Fibroblast of lung (primary cell): ENCODE measurements at regions not wholly inside any gene's neighbourhood (a gene's known extent, or its start where the extent isn't known, plus 50 kb on each side); places are given as distances from the start of the nearest gene placed in this dataset.

ENCODE experiments used
- CTCF ChIP-seq, 2 donors: IDR thresholded peaks in 1 of 2; conservative IDR thresholded peaks in 1 of 2; 1 replicate in 1 of 2; 2 replicates in 1 of 2; pipeline ENCODE4 v1.5.1; 2011 to 2012; ENCODE audit warnings: low read length in 2 of 2, control low read depth in 1 of 2, inconsistent platforms in 1 of 2, low read depth in 1 of 2, mild to moderate bottlenecking in 1 of 2
- EZH2 ChIP-seq: IDR thresholded peaks from 2 replicates; pipeline ENCODE4 v1.5.1; 2012; ENCODE audit warnings: low read length, control low read depth, mild to moderate bottlenecking; ENCODE audit errors: missing control alignments

- no peak for TF ChIP-seq CTCF (conservative IDR thresholded peaks at IDR 0.05 in 1 of 2, IDR thresholded peaks at IDR 0.05 in 1 of 2; ENCODE audit: low read depth in 1 of 2, low read length in 2 of 2)
- no peak for TF ChIP-seq EZH2
These were observed 360.8 kb downstream of the QKI start for GRCh38 chr6:163775313-163775712.
